ENCODE measurements at regions not wholly inside any gene's neighbourhood (a gene's known extent, or its start where the extent isn't known, plus 50 kb on each side); places are given as distances from the start of the nearest gene placed in this dataset.

DNA sequence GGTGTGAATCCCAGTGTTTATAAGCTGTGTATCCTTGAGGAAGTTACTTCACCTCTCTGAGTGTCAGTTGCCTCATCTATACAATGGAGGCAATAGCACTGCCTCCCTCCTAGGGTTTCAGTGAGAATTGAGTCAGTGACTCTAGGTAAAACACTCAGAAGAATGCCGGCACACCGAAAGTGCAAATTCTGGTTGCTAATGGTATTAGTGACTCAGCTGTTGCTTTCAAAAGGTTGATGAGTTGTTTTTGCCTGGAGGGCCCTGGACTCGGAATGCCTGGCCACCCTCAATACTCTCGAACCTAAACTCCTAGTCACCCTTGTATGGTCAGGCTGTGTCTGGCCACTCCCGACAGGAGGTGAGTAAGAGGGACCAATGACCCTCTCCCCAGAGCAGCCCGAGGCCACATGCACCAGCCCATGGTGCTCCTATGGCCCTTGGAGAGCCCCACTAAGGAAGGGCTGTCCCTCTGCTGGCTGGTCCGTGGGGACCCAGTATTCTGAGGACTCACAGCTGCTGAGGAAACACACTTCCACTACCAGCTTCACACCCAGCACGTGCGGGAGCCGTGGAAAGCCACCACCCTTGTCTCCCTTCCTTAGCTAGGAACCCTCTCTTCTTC, 60.2 kb downstream of the CALML3 start:
- no peaks in the 10 kb centered on the region for H3K9me3 ChIP-seq
- peak in 1 of 3 donors; percentile 21 for DNase-seq
- intact Hi-C loops (cut with DNase I, micrococcal nuclease) = no loop called here
- H3K4me3 ChIP-seq = no peak overlapping the region
- no peak for TF ChIP-seq CTCF (IDR thresholded peaks at IDR 0.05)
- ATAC-seq = no peak
- H3K4me1 ChIP-seq (ENCODE audit: low read depth) = peaks cover 17% of the 10 kb centered on the region
- no peaks in the 10 kb centered on the region for H3K36me3 ChIP-seq (ENCODE audit: low read depth)

DNA sequence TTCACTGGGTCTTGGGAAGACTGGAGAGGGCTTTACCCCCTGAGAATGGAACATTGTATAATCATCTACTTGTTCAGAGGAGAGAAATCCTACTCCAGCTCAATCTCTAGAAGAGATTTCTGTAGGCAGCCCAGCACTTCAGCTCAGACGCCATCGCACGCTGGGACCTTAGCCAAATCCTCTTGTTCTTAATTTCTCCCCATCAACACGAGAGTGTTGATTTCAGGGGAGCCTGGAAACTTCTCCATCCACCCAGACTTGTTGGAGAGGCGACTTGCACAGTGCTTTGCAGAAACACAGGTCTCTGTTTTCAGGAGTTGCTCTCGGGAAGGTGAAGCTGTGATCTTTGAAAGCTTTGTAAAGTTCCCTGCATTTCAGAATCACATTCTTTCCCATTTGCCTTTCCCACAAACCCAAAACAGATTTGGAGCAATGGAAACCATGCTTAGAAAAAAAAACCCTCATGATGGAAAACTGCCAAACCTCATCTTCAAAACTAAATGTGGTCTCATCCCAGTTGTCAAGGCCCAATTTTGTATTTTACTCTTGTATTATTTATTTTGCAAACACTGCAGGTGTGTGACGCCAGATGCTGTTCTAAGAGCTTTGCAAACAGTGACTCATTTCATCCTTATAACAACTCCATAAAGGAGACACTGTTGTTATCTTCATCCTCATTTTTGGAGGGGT, 60.9 kb downstream of the CALML3 start:
- Histone ChIP-seq H3K9me3 (no peaks in the 10 kb centered on the region), H3K4me1 (ENCODE audit: low read depth) (peaks cover 17% of the 10 kb centered on the region), H3K36me3 (ENCODE audit: low read depth) (no peaks in the 10 kb centered on the region), H3K4me3 (no peak overlapping the region)
- intact Hi-C loops (cut with DNase I, micrococcal nuclease) = no loop called here
- no peak for TF ChIP-seq CTCF (IDR thresholded peaks at IDR 0.05)
- ATAC-seq (peak; percentile 19), DNase-seq (peak in 1 of 3 donors; percentile 17)

GRCh38 chr10:5587151-5588079, 62.7 kb downstream of the CALML3 start:
- DNase-seq (peak in 1 of 3 donors; percentile 21), ATAC-seq (no peak)
- intact Hi-C loops (cut with DNase I, micrococcal nuclease) = no loop called here

GRCh38 chr10:5588080-5588453, 63.3 kb downstream of the CALML3 start:
- ATAC-seq (no peak), DNase-seq (peak in 1 of 3 donors; percentile 5)
- Histone ChIP-seq H3K4me3 (no peak overlapping the region), H3K36me3 (ENCODE audit: low read depth) (no peaks in the 10 kb centered on the region), H3K9me3 (no peaks in the 10 kb centered on the region), H3K4me1 (ENCODE audit: low read depth) (peaks cover 17% of the 10 kb centered on the region)
- no peak for TF ChIP-seq CTCF (IDR thresholded peaks at IDR 0.05)
- intact Hi-C loops (cut with DNase I, micrococcal nuclease) = no loop called here

More at GRCh38 chr10:5587151-5588079, 62.7 kb downstream of the CALML3 start:
- TF ChIP-seq CTCF (IDR thresholded peaks at IDR 0.05) = no peak
- Histone ChIP-seq H3K9me3 (no peaks in the 10 kb centered on the region), H3K36me3 (ENCODE audit: low read depth) (no peaks in the 10 kb centered on the region), H3K4me1 (ENCODE audit: low read depth) (peaks cover 17% of the 10 kb centered on the region), H3K4me3 (no peak overlapping the region)

- TF ChIP-seq CTCF (IDR thresholded peaks at IDR 0.05) = no peak
- no peak overlapping the region for H3K4me3 ChIP-seq
- H3K36me3 ChIP-seq (ENCODE audit: low read depth) = no peaks in the 10 kb centered on the region
- DNase-seq (peak in 1 of 3 donors; percentile 15), ATAC-seq (no peak)
- no peaks in the 10 kb centered on the region for H3K9me3 ChIP-seq
- peaks cover 14% of the 10 kb centered on the region for H3K4me1 ChIP-seq (ENCODE audit: low read depth)
- intact Hi-C loops (cut with DNase I, micrococcal nuclease) = no loop called here
These were observed 63.8 kb downstream of the CALML3 start for GRCh38 chr10:5588603-5589002.
